Nephron (organoid): ENCODE measurements at regions not wholly inside any gene's neighbourhood (a gene's known extent, or its start where the extent isn't known, plus 50 kb on each side); places are given as distances from the start of the nearest gene placed in this dataset.
A peak's percentile ranks its signal among the peaks of the same experiment; 100 is the strongest.

Source experiments
- H3K27ac Mint-ChIP-seq, 3 experiments: 2 replicates each; pipeline ENCODE4 v1.8.0; 2020; ENCODE audit warnings: mixed read lengths in 3 of 3, mild to moderate bottlenecking in 2 of 3, moderate library complexity in 1 of 3
- H3K27me3 Mint-ChIP-seq: 2 replicates; pipeline ENCODE4 v1.8.0; 2021; ENCODE audit warnings: low read depth, mild to moderate bottlenecking, moderate library complexity, mixed read lengths
- H3K36me3 Mint-ChIP-seq: 2 replicates; pipeline ENCODE4 v1.8.0; 2020; ENCODE audit warnings: low read depth, mixed read lengths
- H3K4me1 Mint-ChIP-seq: 2 replicates; pipeline ENCODE4 v1.8.0; 2020; ENCODE audit warnings: mixed read lengths
- H3K4me3 Mint-ChIP-seq, 3 experiments: 2 replicates each; pipeline ENCODE4 v1.8.0; 2020; ENCODE audit warnings: mild to moderate bottlenecking in 3 of 3, mixed read lengths in 3 of 3, moderate library complexity in 2 of 3
- H3K9me3 Mint-ChIP-seq: 2 replicates; pipeline ENCODE4 v1.8.0; 2020; ENCODE audit warnings: mixed read lengths
- CTCF ChIP-seq, 3 experiments: fragments of 200-600 bp; sonication (generic); IDR thresholded peaks; one replicate each; pipeline ENCODE4 v1.5.0; 2021; ENCODE audit warnings: antibody characterized with exemption in 3 of 3; ENCODE audit not compliant: unreplicated experiment in 3 of 3

GRCh38 chr11:8779107-8779506 is 96.5 kb downstream of the RPL27A start:
- Mint-ChIP-seq H3K27ac (peak overlapping the region in 1 of 3 experiments; percentile 74), H3K4me1 (peaks cover 59% of the 10 kb centered on the region), H3K9me3 (no peaks in the 10 kb centered on the region), H3K4me3 (no peak overlapping the region), H3K27me3 (no peaks in the 10 kb centered on the region), H3K36me3 (peaks cover 17% of the 10 kb centered on the region)
- TF ChIP-seq CTCF (IDR thresholded peaks at IDR 0.05; ENCODE audit: unreplicated experiment in 3 of 3): no peak

DNA sequence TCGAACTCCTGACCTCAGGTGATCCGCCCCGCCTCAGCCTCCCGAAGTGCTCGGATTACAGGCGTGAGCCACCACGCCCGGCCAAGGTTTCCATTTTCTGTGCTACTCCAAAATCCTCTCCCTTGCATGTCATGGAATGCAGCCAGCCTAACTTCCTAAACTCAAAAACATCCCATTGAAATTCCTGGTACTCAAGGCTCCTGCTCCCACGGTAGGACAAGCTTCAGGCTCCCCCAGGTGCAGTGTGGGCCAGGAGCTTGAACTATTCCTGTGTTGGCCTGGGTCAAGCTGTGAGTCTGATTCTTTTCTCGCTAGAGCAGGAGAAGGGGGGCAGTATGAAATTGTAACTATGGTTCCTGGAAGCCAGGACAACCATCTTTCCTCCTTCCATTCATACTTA is 97.1 kb downstream of the RPL27A start:
- no peaks in the 10 kb centered on the region for H3K27me3 Mint-ChIP-seq
- no peak overlapping the region for H3K27ac Mint-ChIP-seq
- peaks cover 60% of the 10 kb centered on the region for H3K4me1 Mint-ChIP-seq
- H3K4me3 Mint-ChIP-seq: no peak overlapping the region
- no peaks in the 10 kb centered on the region for H3K9me3 Mint-ChIP-seq
- peaks cover 17% of the 10 kb centered on the region for H3K36me3 Mint-ChIP-seq
- TF ChIP-seq CTCF (IDR thresholded peaks at IDR 0.05; ENCODE audit: unreplicated experiment in 3 of 3): no peak

DNA sequence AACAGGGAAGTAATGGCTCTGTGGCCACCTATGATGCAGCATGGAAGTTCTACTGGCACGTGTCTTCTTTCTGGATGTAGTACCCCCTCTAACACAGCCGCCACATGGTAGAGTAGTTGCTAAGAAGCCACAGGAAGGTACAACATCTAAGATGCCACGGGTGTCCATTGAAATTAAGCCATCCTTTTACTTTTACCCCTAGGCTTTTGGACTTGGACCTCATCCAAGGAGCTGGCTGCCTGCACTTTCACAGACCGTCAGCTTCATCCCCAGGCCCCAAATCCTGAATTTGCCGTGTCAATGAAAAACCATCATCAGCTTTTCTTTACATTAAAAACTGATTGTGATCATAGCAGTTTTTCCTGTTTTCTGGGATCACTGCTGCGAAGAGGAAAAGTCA is 102.4 kb downstream of the RPL27A start:
- Mint-ChIP-seq H3K27me3 (no peaks in the 10 kb centered on the region), H3K36me3 (peaks cover 11% of the 10 kb centered on the region), H3K4me3 (no peak overlapping the region), H3K9me3 (no peaks in the 10 kb centered on the region), H3K4me1 (peaks cover 57% of the 10 kb centered on the region), H3K27ac (peak overlapping the region in 1 of 3 experiments; percentile 19)
- TF ChIP-seq CTCF (IDR thresholded peaks at IDR 0.05; ENCODE audit: unreplicated experiment in 3 of 3): no peak

- H3K9me3 Mint-ChIP-seq: no peaks in the 10 kb centered on the region
- TF ChIP-seq CTCF (IDR thresholded peaks at IDR 0.05; ENCODE audit: unreplicated experiment in 3 of 3): no peak
- no peaks in the 10 kb centered on the region for H3K27me3 Mint-ChIP-seq
- H3K4me1 Mint-ChIP-seq: peaks cover 55% of the 10 kb centered on the region
- H3K36me3 Mint-ChIP-seq: peaks cover 12% of the 10 kb centered on the region
- no peak overlapping the region for H3K4me3 Mint-ChIP-seq
- H3K27ac Mint-ChIP-seq: no peak overlapping the region
These were observed 102.9 kb downstream of the RPL27A start for GRCh38 chr11:8785457-8785856.

- H3K9me3 Mint-ChIP-seq: no peaks in the 10 kb centered on the region
- H3K36me3 Mint-ChIP-seq: peaks cover 11% of the 10 kb centered on the region
- no peak overlapping the region for H3K4me3 Mint-ChIP-seq
- H3K4me1 Mint-ChIP-seq: peaks cover 49% of the 10 kb centered on the region
- H3K27ac Mint-ChIP-seq: no peak overlapping the region
- no peaks in the 10 kb centered on the region for H3K27me3 Mint-ChIP-seq
- TF ChIP-seq CTCF (IDR thresholded peaks at IDR 0.05; ENCODE audit: unreplicated experiment in 3 of 3): no peak
These were observed 103.4 kb downstream of the RPL27A start for GRCh38 chr11:8785998-8786397.

DNA sequence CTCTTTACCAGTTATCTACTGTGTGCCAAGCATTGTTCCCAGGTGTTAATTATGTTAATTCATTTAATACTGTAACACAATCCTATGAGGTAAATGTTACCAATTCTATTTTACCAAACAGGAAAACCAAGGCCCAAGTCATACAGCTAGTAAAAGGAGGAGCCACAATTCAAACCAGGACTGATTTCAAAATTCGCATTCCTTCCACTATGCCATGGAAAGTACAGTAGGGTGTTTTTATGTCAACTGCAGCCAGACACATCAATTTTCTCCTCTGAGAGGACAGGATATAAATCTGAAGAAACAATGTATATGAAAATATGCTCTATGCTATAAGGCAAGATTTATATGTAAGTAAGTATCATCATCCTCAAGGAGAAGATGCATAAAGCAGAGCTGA is 104.3 kb downstream of the RPL27A start:
- Mint-ChIP-seq H3K36me3 (peaks cover 8% of the 10 kb centered on the region), H3K27ac (peak overlapping the region in 2 of 3 experiments; percentile 4 to 61), H3K4me1 (peaks cover 49% of the 10 kb centered on the region), H3K9me3 (no peaks in the 10 kb centered on the region), H3K27me3 (no peaks in the 10 kb centered on the region), H3K4me3 (no peak overlapping the region)
- no peak for TF ChIP-seq CTCF (IDR thresholded peaks at IDR 0.05; ENCODE audit: unreplicated experiment in 3 of 3)
